GM20431 (cell line): ENCODE measurements at regions not wholly inside any gene's neighbourhood (a gene's known extent, or its start where the extent isn't known, plus 50 kb on each side); places are given as distances from the start of the nearest gene placed in this dataset.

Experiments used
- in situ Hi-C: fragments of 300-500 bp; cut with MseI, MboI; formaldehyde crosslinking; loops from one replicate; pipeline ENCODE4 v1.15.0; 2020; ENCODE audit warnings: low sequenced_read_pairs; ENCODE audit not compliant: unreplicated experiment

- in situ Hi-C loops, result no loop called here
Measured at GRCh38 chr2:7206111-7206810, 289.0 kb downstream of the RNF144A start.

- in situ Hi-C loops, result no loop called here
Measured at GRCh38 chr2:7207631-7208030, 290.4 kb downstream of the RNF144A start.

- in situ Hi-C loops, result no loop called here
Measured at GRCh38 chr2:7209757-7210555, 292.7 kb downstream of the RNF144A start.

GRCh38 chr2:7210712-7211111 lies 293.5 kb downstream of the RNF144A start:
- in situ Hi-C loops, result no loop called here

GRCh38 chr2:7225848-7226247 lies 308.6 kb downstream of the RNF144A start:
- in situ Hi-C loops, result no loop called here

- in situ Hi-C loops, result no loop called here
Measured at GRCh38 chr2:7226501-7226900, 309.3 kb downstream of the RNF144A start.

GRCh38 chr2:7233126-7233525 lies 315.9 kb downstream of the RNF144A start:
- in situ Hi-C loops, result no loop called here

GRCh38 chr2:7237466-7237865 lies 320.3 kb downstream of the RNF144A start:
- in situ Hi-C loops, result no loop called here

GRCh38 chr2:7239078-7239477 lies 321.9 kb downstream of the RNF144A start:
- in situ Hi-C loops, result no loop called here

- in situ Hi-C loops, result no loop called here
Measured at GRCh38 chr2:7241041-7241745, 324.0 kb downstream of the RNF144A start.

GRCh38 chr2:7242189-7242867 lies 325.1 kb downstream of the RNF144A start:
- in situ Hi-C loops, result no loop called here

- in situ Hi-C loops, result no loop called here
Measured at GRCh38 chr2:7243276-7243675, 326.1 kb downstream of the RNF144A start.

- in situ Hi-C loops, result no loop called here
Measured at GRCh38 chr2:7256377-7256776, 339.2 kb downstream of the RNF144A start.

- in situ Hi-C loops, result no loop called here
Measured at GRCh38 chr2:7262727-7263126, 345.5 kb downstream of the RNF144A start.

- in situ Hi-C loops, result no loop called here
Measured at GRCh38 chr2:7264791-7265190, 347.6 kb downstream of the RNF144A start.

- in situ Hi-C loops, result no loop called here
Measured at GRCh38 chr2:7265286-7265685, 348.1 kb downstream of the RNF144A start.

GRCh38 chr2:7269106-7269643 lies 352.0 kb downstream of the RNF144A start:
- in situ Hi-C loops, result no loop called here

GRCh38 chr2:7270011-7270431 lies 352.8 kb downstream of the RNF144A start:
- in situ Hi-C loops, result no loop called here

GRCh38 chr2:7272210-7272609 lies 355.0 kb downstream of the RNF144A start:
- in situ Hi-C loops, result no loop called here

- in situ Hi-C loops, result no loop called here
Measured at GRCh38 chr2:7278984-7279383, 361.8 kb downstream of the RNF144A start.
